HepG2 (cell line): ENCODE measurements at regions not wholly inside any gene's neighbourhood (a gene's known extent, or its start where the extent isn't known, plus 50 kb on each side); places are given as distances from the start of the nearest gene placed in this dataset.

ENCODE experiments used
- ATAC-seq: fragments of 200-7000 bp; cut with Tn5 transposase; 3 replicates; pipeline ENCODE4 v1.9.1; 2020; ENCODE audit warnings: mild to moderate bottlenecking, moderate library complexity
- BruUV-seq: library from RNA; stranded (reverse); fragments of 400-500 nt; replicated peaks from 2 replicates; lab custom pipeline; 2021; lab: Mats Ljungman, UMichigan
- CTCF ChIA-PET: fragments of 300-600 bp; formaldehyde crosslinking; extraction: SDS; loops from one replicate; lab custom pipeline; 2021; ENCODE audit warnings: low total read pairs, inconsistent platforms, low intra/inter-chr PET ratio; lab: Yijun Ruan, JAX
- POLR2A ChIA-PET: fragments of 350-600 bp; sonication (Branson Sonifier 250); formaldehyde crosslinking; loops from one replicate; lab custom pipeline; 2020; ENCODE audit warnings: antibody characterized with exemption, inconsistent platforms; lab: Yijun Ruan, JAX
- DNase-seq: peaks from one replicate; pipeline ENCODE4 v3.0.0-alpha.2; 2015; ENCODE audit warnings: low spot score
- FAIRE-seq: peaks from 3 replicates; lab custom pipeline; 2011; peaks lifted over from hg19 to GRCh38; lab: Jason Lieb, UNC
- H2AFZ ChIP-seq: one replicate; pipeline ENCODE4 v1.6.1; 2011; ENCODE audit warnings: low read length, inconsistent platforms
- H3K27ac ChIP-seq: fragments of 300-600 bp; 3 replicates; pipeline ENCODE4 v1.8.0; 2011; ENCODE audit warnings: mixed run types, mild to moderate bottlenecking, mixed read lengths, low read length, inconsistent platforms; ENCODE audit not compliant: insufficient read depth; ENCODE audit errors: extremely low read length
- H3K27me3 ChIP-seq, 2 experiments: fragments of 200-600 bp in 1 of 2; 2 replicates in 1 of 2; 3 replicates in 1 of 2; pipeline versions ENCODE4 v1.6.0 to v1.8.0; 2011; ENCODE audit warnings: low read length in 2 of 2, mild to moderate bottlenecking in 2 of 2, moderate library complexity in 2 of 2, inconsistent platforms in 1 of 2; ENCODE audit not compliant: insufficient read depth in 2 of 2, control insufficient read depth in 1 of 2
- H3K36me3 ChIP-seq, 2 experiments: fragments of 200-600 bp in 1 of 2; replicated peaks in 1 of 2; 2 replicates in 1 of 2; 3 replicates in 1 of 2; pipeline versions ENCODE4 v1.5.1 to v1.8.0; 2011; ENCODE audit warnings: low read length in 2 of 2, inconsistent platforms in 1 of 2; ENCODE audit not compliant: insufficient read depth in 2 of 2, control insufficient read depth in 1 of 2
- H3K4me1 ChIP-seq: 2 replicates; pipeline ENCODE4 v1.5.1; 2012; ENCODE audit warnings: low read length, inconsistent platforms; ENCODE audit not compliant: insufficient read depth
- H3K4me2 ChIP-seq: 2 replicates; pipeline ENCODE4 v1.6.0; 2011; ENCODE audit warnings: low read depth, low read length, inconsistent platforms
- H3K4me3 ChIP-seq, 3 experiments: fragments of 200-600 bp in 1 of 3; sonication (generic), shearing (Covaris generic) in 1 of 3; replicated peaks in 1 of 3; 2 replicates each; pipeline ENCODE4 v1.5.1; 2011 to 2016; ENCODE audit warnings: low read length in 3 of 3, inconsistent platforms in 2 of 3, low read depth in 2 of 3, mild to moderate bottlenecking in 2 of 3, control low read depth in 1 of 3, mixed read lengths in 1 of 3; ENCODE audit not compliant: insufficient read depth in 1 of 3
- H3K79me2 ChIP-seq: one replicate; pipeline ENCODE4 v1.6.1; 2011; ENCODE audit warnings: low read length, inconsistent platforms; ENCODE audit not compliant: insufficient read depth
- H3K9ac ChIP-seq: 2 replicates; pipeline ENCODE4 v1.6.0; 2011; ENCODE audit warnings: mild to moderate bottlenecking, low read depth, low read length, inconsistent platforms; ENCODE audit not compliant: insufficient read depth
- H3K9me3 ChIP-seq: 2 replicates; pipeline ENCODE4 v1.5.1; 2012; ENCODE audit warnings: mild to moderate bottlenecking, low read length
- H4K20me1 ChIP-seq: 2 replicates; pipeline ENCODE4 v1.6.0; 2011; ENCODE audit warnings: inconsistent platforms, mild to moderate bottlenecking, low read length, moderate library complexity; ENCODE audit not compliant: insufficient read depth
- FOSL1 ChIP-seq: sonication (generic); formaldehyde crosslinking; IDR thresholded peaks from 2 replicates; pipeline ENCODE4 v1.9.0; 2021; ENCODE audit warnings: missing genetic modification reagents, borderline replicate concordance
- GMEB1 ChIP-seq: sonication (generic); formaldehyde crosslinking; IDR thresholded peaks from 2 replicates; pipeline ENCODE4 v1.5.1; 2020; ENCODE audit warnings: missing genetic modification reagents, mild to moderate bottlenecking, borderline replicate concordance
- POGK ChIP-seq: sonication (generic); formaldehyde crosslinking; conservative IDR thresholded peaks from 2 replicates; pipeline ENCODE4 v1.8.0; 2022; ENCODE audit warnings: mild to moderate bottlenecking, moderate library complexity, missing genetic modification reagents
- TFDP1 ChIP-seq: IDR thresholded peaks from 2 replicates; pipeline ENCODE4 v1.6.1; 2016; ENCODE audit warnings: missing compliant biosample characterization, missing genetic modification reagents, borderline replicate concordance
- ZHX2 ChIP-seq, 2 experiments: sonication (generic) in 1 of 2; formaldehyde crosslinking in 1 of 2; IDR thresholded peaks; 2 replicates each; pipeline versions ENCODE4 v1.6.1 to v1.9.0; 2014 to 2022; ENCODE audit warnings: antibody characterized with exemption in 1 of 2, borderline replicate concordance in 1 of 2, inconsistent platforms in 1 of 2, low read depth in 1 of 2, missing genetic modification reagents in 1 of 2
- ZNF430 ChIP-seq: sonication (generic); formaldehyde crosslinking; IDR thresholded peaks from 2 replicates; pipeline ENCODE4 v1.9.0; 2021; ENCODE audit warnings: mild to moderate bottlenecking, missing genetic modification reagents
- ZNF607 ChIP-seq: sonication (generic); formaldehyde crosslinking; IDR thresholded peaks from 2 replicates; pipeline ENCODE4 v1.5.1; 2020; ENCODE audit warnings: missing genetic modification reagents, mild to moderate bottlenecking, borderline replicate concordance
- ZNF83 ChIP-seq: sonication (generic); formaldehyde crosslinking; IDR thresholded peaks from 2 replicates; pipeline ENCODE4 v1.4.0; 2020; ENCODE audit warnings: missing genetic modification reagents, mild to moderate bottlenecking, borderline replicate concordance
- WGBS: methylation state at CpG from one replicate; pipeline ENCODE4 v1.1.6; 2017; ENCODE audit warnings: low lambda C conversion rate; 5-methylcytosine and 5-hydroxymethylcytosine counted together
- in situ Hi-C: cut with HindIII; loops from 2 replicates; pipeline ENCODE4 v1.10.0; 2017; ENCODE audit warnings: low pct_unique_long_range_greater_than_20kb; ENCODE audit not compliant: extremely low pct_ligation_motif_present
- intact Hi-C: fragments of 100-400 bp; cut with micrococcal nuclease; formaldehyde crosslinking; loops from one replicate; pipeline ENCODE4 v1.10.0; 2022; ENCODE audit not compliant: unreplicated experiment

- ChIA-PET POLR2A (no interaction called here), CTCF (no interaction called here)
- Histone ChIP-seq H3K27ac (no peak overlapping the region), H3K79me2 (no peaks in the 10 kb centered on the region), H3K9me3 (no peaks in the 10 kb centered on the region), H4K20me1 (no peaks in the 10 kb centered on the region), H3K36me3 (no peaks in the 10 kb centered on the region), H2AFZ (no peak overlapping the region), H3K27me3 (peaks cover 0 to 14% of the 10 kb centered on the region in 2 experiments; a peak in 2 of 5 replicates), H3K4me1 (peaks cover 10% of the 10 kb centered on the region), H3K4me3 (no peak overlapping the region), H3K4me2 (no peak overlapping the region), H3K9ac (no peak overlapping the region)
- DNase-seq: no peak
- no peak for FAIRE-seq
- no peak for ATAC-seq
- in situ Hi-C loops: no loop called here
- TF ChIP-seq ZHX2 (IDR thresholded peaks at IDR 0.05; ENCODE audit: low read depth) (no peak), ZHX2 (CRISPR knock-in tag; IDR thresholded peaks at IDR 0.05; ENCODE audit: borderline replicate concordance) (no peak), POGK (CRISPR knock-in tag) (no peak), ZNF430 (CRISPR knock-in tag) (no peak), ZNF83 (CRISPR knock-in tag) (no peak), GMEB1 (no peak), TFDP1 (CRISPR knock-in tag) (no peak), ZNF607 (CRISPR knock-in tag) (no peak), FOSL1 (no peak)
- BruUV-seq: no TSS peak
- intact Hi-C loops: no loop called here
- 10% methylated on average over 4 of the region's 4 CpGs for WGBS
Observed at GRCh38 chr9:1919229-1919628, 95.9 kb upstream of the SMARCA2 start.
